Gastrocnemius medialis (tissue), 4 donors: ENCODE measurements at regions not wholly inside any gene's neighbourhood (a gene's known extent, or its start where the extent isn't known, plus 50 kb on each side); places are given as distances from the start of the nearest gene placed in this dataset.

ENCODE experiments used
- ATAC-seq, 2 donors: fragments of 150-250 bp; one replicate each; pipeline ENCODE4 v1.9.1; 2016
- DNase-seq, 2 donors: peaks; one replicate each; pipeline ENCODE4 v3.0.0-alpha.2; 2019
- H3K27ac ChIP-seq, 4 donors: fragments of 200-600 bp; sonication (generic); 1 replicate in 1 of 4; 2 replicates in 3 of 4; pipeline ENCODE4 v1.5.1; 2016 to 2018; ENCODE audit warnings: mild to moderate bottlenecking in 2 of 4, moderate library complexity in 1 of 4
- H3K27me3 ChIP-seq, 3 donors: fragments of 200-600 bp; sonication (generic) in 2 of 3; 1 replicate in 1 of 3; 2 replicates in 2 of 3; pipeline versions ENCODE4 v1.5.1 to v1.6.0; 2016 to 2019; ENCODE audit warnings: mild to moderate bottlenecking in 1 of 3, moderate library complexity in 1 of 3
- H3K36me3 ChIP-seq, 2 donors: fragments of 200-600 bp; sonication (generic) in 1 of 2; one replicate each; pipeline ENCODE4 v1.5.1; 2017 to 2018
- H3K4me1 ChIP-seq, 2 donors: fragments of 200-600 bp; sonication (generic) in 1 of 2; one replicate each; pipeline ENCODE4 v1.5.1; 2016 to 2017; ENCODE audit warnings: mild to moderate bottlenecking in 2 of 2
- H3K4me3 ChIP-seq, 4 donors: fragments of 200-600 bp; sonication (generic) in 3 of 4; 1 replicate in 1 of 4; 2 replicates in 3 of 4; pipeline ENCODE4 v1.5.1; 2016 to 2019; ENCODE audit warnings: mild to moderate bottlenecking in 2 of 4
- H3K9me3 ChIP-seq, 3 donors: fragments of 200-600 bp; sonication (generic) in 2 of 3; 1 replicate in 1 of 3; 2 replicates in 2 of 3; pipeline ENCODE4 v1.5.1; 2016 to 2019
- POLR2A ChIP-seq, 2 donors: fragments of 450-650 bp; IDR thresholded peaks; one replicate each; pipeline ENCODE4 v1.6.1; 2017; ENCODE audit warnings: antibody characterized with exemption in 2 of 2, mild to moderate bottlenecking in 2 of 2, moderate library complexity in 2 of 2
- in situ Hi-C, 4 donors: fragments of 200-750 bp; cut with MboI; loops; one replicate each; pipeline versions ENCODE4 v1.15.0 to v1.8.0; 2017; ENCODE audit warnings: low sequenced_read_pairs in 4 of 4
- intact Hi-C: fragments of 100-400 bp; cut with DNase I; formaldehyde crosslinking; loops from one replicate; pipeline ENCODE4 v1.15.1; 2023; ENCODE audit warnings: low total_unique reads
- TF ChIP-seq, protein P1 (sequence below), 5 experiments: fragments of 450-650 bp in 3 of 5; fragments of 200-600 bp in 2 of 5; sonication (generic) in 2 of 5; IDR thresholded peaks in 4 of 5; conservative IDR thresholded peaks in 1 of 5; 1 replicate in 4 of 5; 2 replicates in 1 of 5; pipeline ENCODE4 v1.5.1; 2016 to 2019; ENCODE audit warnings: antibody characterized with exemption in 5 of 5, mild to moderate bottlenecking in 3 of 5, moderate library complexity in 3 of 5

DNA sequence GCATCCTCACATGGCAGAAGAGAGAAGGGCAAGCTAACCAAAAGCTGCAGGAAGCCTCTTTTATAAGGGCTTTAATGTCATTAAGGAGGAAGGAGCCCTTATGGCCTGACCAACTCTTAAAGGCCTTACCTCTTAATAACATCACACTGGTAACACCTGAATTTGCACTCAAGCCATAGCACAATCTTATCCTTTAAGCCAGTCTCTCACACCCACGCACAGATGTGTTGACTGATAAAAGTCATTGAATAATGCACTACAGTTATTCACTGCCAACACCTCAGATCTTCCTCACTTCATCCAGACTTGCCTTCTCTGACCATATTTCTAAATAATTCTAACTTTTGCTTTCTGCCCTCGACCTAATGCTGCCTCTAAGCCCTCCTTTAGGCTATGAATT, 516.8 kb downstream of the ADCYAP1 start:
- no peak overlapping the region for H3K4me3 ChIP-seq
- no peak for ATAC-seq
- no peaks in the 10 kb centered on the region for H3K9me3 ChIP-seq
- no peaks in the 10 kb centered on the region for H3K27me3 ChIP-seq
- H3K27ac ChIP-seq: no peak overlapping the region
- no peak for TF ChIP-seq POLR2A (IDR thresholded peaks at IDR 0.05)
- TF ChIP-seq, protein P1, sequence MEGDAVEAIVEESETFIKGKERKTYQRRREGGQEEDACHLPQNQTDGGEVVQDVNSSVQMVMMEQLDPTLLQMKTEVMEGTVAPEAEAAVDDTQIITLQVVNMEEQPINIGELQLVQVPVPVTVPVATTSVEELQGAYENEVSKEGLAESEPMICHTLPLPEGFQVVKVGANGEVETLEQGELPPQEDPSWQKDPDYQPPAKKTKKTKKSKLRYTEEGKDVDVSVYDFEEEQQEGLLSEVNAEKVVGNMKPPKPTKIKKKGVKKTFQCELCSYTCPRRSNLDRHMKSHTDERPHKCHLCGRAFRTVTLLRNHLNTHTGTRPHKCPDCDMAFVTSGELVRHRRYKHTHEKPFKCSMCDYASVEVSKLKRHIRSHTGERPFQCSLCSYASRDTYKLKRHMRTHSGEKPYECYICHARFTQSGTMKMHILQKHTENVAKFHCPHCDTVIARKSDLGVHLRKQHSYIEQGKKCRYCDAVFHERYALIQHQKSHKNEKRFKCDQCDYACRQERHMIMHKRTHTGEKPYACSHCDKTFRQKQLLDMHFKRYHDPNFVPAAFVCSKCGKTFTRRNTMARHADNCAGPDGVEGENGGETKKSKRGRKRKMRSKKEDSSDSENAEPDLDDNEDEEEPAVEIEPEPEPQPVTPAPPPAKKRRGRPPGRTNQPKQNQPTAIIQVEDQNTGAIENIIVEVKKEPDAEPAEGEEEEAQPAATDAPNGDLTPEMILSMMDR (IDR thresholded peaks at IDR 0.05 in 4 of 5, conservative IDR thresholded peaks at IDR 0.05 in 1 of 5): no peak
- intact Hi-C loops (no loop called here), in situ Hi-C loops (no loop called here)
- DNase-seq: no peak
- no peaks in the 10 kb centered on the region for H3K36me3 ChIP-seq
- no peaks in the 10 kb centered on the region for H3K4me1 ChIP-seq

DNA sequence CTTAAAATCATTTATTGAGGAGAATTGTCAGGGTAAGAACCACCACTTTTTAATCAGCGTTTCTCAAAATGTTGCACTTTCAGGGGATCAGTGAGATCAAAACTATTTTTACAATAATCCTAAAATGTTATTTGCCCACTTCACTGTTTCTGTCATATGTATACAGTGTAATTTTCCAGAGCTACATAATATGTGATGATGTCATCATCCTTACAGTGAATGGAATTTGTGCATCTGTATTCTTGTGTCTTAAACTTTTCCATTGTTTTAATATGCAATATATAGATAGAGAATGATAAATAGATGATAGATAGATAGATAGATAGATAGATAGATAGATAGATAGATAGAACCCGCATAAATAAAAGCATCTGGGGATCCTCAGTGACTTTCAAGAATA, 518.0 kb downstream of the ADCYAP1 start:
- H3K9me3 ChIP-seq: no peaks in the 10 kb centered on the region
- no peak overlapping the region for H3K4me3 ChIP-seq
- no peaks in the 10 kb centered on the region for H3K4me1 ChIP-seq
- TF ChIP-seq, protein P1 (IDR thresholded peaks at IDR 0.05 in 4 of 5, conservative IDR thresholded peaks at IDR 0.05 in 1 of 5): no peak
- TF ChIP-seq POLR2A (IDR thresholded peaks at IDR 0.05): no peak
- no peaks in the 10 kb centered on the region for H3K27me3 ChIP-seq
- in situ Hi-C loops: no loop called here
- DNase-seq (no peak), ATAC-seq (no peak)
- no peak overlapping the region for H3K27ac ChIP-seq
- H3K36me3 ChIP-seq: no peaks in the 10 kb centered on the region
- intact Hi-C loops: no loop called here

DNA sequence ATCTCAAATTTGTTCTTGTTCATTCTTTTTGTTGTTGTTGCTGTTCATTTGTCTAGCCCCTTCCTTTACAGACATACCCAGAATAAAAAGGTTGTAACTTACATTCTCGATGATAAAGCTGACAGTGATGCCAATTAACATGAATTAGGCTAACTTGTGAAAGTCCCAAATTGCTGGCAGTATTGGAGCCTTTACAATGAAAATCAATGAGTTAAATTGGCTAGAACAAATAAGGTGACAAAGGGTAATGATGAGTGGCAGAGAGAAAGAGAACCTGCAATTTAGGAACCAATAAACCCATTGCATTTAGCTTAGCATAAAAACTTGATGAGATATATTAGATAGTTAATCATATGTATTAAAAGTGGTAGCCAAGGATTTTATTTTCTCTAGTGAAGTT, 521.0 kb downstream of the ADCYAP1 start:
- intact Hi-C loops: no loop called here
- Histone ChIP-seq H3K27ac (no peak overlapping the region), H3K36me3 (no peaks in the 10 kb centered on the region), H3K9me3 (no peaks in the 10 kb centered on the region), H3K4me3 (no peak overlapping the region), H3K4me1 (no peaks in the 10 kb centered on the region), H3K27me3 (no peaks in the 10 kb centered on the region)
- ATAC-seq: no peak
- TF ChIP-seq, protein P1 (IDR thresholded peaks at IDR 0.05 in 4 of 5, conservative IDR thresholded peaks at IDR 0.05 in 1 of 5): no peak
- no peak for TF ChIP-seq POLR2A (IDR thresholded peaks at IDR 0.05)
- in situ Hi-C loops: loop anchor here in 1 of 4 donors (25.0 kb wide), 1 partner anchor 112 kb away; no protein-coding TSS in a partner anchor
- no peak for DNase-seq

DNA sequence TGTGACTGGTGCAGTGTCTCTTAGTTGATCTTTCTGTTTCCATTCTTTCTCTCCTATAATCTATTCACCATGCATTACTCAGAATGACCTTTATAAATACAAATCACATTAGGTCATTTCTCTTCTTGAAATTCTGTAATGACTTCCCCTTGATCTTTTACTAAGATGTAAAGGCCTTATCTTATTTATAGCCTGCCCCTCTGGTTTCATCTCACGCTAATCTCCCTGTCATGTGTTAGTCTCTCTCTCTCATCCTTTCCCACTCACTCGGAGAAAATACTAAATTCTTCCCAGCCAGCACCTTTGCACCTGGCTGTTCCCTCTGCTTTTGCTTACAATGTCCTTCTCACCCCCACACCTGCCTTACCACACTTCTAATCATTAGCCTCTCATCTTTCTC, 530.8 kb downstream of the ADCYAP1 start:
- no peak for TF ChIP-seq POLR2A (IDR thresholded peaks at IDR 0.05)
- TF ChIP-seq, protein P1 (IDR thresholded peaks at IDR 0.05 in 4 of 5, conservative IDR thresholded peaks at IDR 0.05 in 1 of 5): no peak
- Histone ChIP-seq H3K27me3 (no peaks in the 10 kb centered on the region), H3K4me1 (no peaks in the 10 kb centered on the region), H3K36me3 (no peaks in the 10 kb centered on the region), H3K4me3 (no peak overlapping the region), H3K9me3 (no peaks in the 10 kb centered on the region), H3K27ac (no peak overlapping the region)
- no peak for DNase-seq
- ATAC-seq: no peak
- intact Hi-C loops: no loop called here
- in situ Hi-C loops: loop anchor here in 1 of 4 donors (25.0 kb wide), 1 partner anchor 102 kb away; no protein-coding TSS in a partner anchor

DNA sequence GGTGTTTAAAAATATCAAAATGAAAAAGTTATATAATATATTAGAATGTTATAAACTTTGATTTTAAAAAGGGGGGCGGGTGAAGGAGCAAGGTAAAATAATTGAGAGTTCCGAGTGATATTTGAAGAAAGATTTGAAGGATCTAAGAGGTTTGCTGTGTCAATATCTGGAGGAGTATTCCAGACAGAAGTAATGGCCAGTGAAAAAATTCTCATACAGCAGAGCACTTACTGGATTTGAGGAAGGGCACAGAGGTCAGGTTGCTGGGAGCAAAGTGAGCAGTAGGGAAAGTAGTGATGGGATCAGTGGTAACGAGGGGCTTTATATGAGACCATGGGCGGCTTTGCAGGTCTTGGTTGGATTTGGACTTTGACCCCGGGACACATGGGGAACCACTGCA, 531.5 kb downstream of the ADCYAP1 start:
- TF ChIP-seq, protein P1 (IDR thresholded peaks at IDR 0.05 in 4 of 5, conservative IDR thresholded peaks at IDR 0.05 in 1 of 5): no peak
- no peak for TF ChIP-seq POLR2A (IDR thresholded peaks at IDR 0.05)
- no peak overlapping the region for H3K4me3 ChIP-seq
- H3K27ac ChIP-seq: no peak overlapping the region
- H3K9me3 ChIP-seq: no peaks in the 10 kb centered on the region
- ATAC-seq: no peak
- no peaks in the 10 kb centered on the region for H3K36me3 ChIP-seq
- in situ Hi-C loops: loop anchor here in 1 of 4 donors (25.0 kb wide), 1 partner anchor 101 kb away; no protein-coding TSS in a partner anchor
- DNase-seq: no peak
- intact Hi-C loops: no loop called here
- no peaks in the 10 kb centered on the region for H3K4me1 ChIP-seq
- H3K27me3 ChIP-seq: no peaks in the 10 kb centered on the region
